Fibroblast of lung (primary cell): ENCODE measurements at regions not wholly inside any gene's neighbourhood (a gene's known extent, or its start where the extent isn't known, plus 50 kb on each side); places are given as distances from the start of the nearest gene placed in this dataset.

ENCODE experiments used
- CTCF ChIP-seq, 2 donors: IDR thresholded peaks in 1 of 2; conservative IDR thresholded peaks in 1 of 2; 1 replicate in 1 of 2; 2 replicates in 1 of 2; pipeline ENCODE4 v1.5.1; 2011 to 2012; ENCODE audit warnings: low read length in 2 of 2, control low read depth in 1 of 2, inconsistent platforms in 1 of 2, low read depth in 1 of 2, mild to moderate bottlenecking in 1 of 2
- EZH2 ChIP-seq: IDR thresholded peaks from 2 replicates; pipeline ENCODE4 v1.5.1; 2012; ENCODE audit warnings: low read length, control low read depth, mild to moderate bottlenecking; ENCODE audit errors: missing control alignments

DNA sequence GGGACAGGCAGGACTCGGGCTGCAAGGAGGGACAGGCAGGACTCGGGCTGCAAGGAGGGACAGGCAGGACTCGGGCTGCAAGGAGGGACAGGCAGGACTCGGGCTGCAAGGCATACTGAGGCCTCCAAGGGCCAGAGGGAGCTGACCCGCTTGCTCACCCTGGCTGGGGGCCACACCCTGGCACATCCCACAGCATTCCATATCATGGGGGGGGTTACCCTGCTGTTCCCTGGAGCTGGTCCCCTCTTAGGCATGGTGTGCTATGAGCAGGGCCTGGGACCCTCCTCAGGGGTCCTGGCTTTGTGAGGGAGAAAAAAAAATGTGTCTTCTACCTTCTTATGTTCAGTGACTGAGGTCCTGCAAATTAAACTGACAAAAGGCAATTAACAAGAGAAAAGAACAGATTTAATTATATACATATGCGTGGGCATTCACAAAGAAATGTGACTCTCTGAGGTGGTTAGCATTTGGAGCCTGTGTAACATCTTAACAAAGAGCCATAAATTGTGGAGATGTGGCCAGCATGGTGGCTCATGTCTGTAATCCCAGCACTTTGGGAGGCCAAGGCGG is 97.6 kb upstream of the ALDH1A3 start:
- TF ChIP-seq CTCF (conservative IDR thresholded peaks at IDR 0.05 in 1 of 2, IDR thresholded peaks at IDR 0.05 in 1 of 2; ENCODE audit: low read depth in 1 of 2, low read length in 2 of 2) = no peak
- no peak for TF ChIP-seq EZH2
